Spleen (tissue), 7 donors: ENCODE measurements at regions not wholly inside any gene's neighbourhood (a gene's known extent, or its start where the extent isn't known, plus 50 kb on each side); places are given as distances from the start of the nearest gene placed in this dataset.

Experiments used
- CTCF ChIP-seq, 11 experiments: fragments of 200-600 bp in 7 of 11; fragments of 450-650 bp in 4 of 11; sonication (generic) in 4 of 11; IDR thresholded peaks in 8 of 11; conservative IDR thresholded peaks in 3 of 11; 1 replicate in 7 of 11; 2 replicates in 4 of 11; pipeline versions ENCODE4 v1.4.0 to v1.8.0; 2016 to 2021; ENCODE audit warnings: antibody characterized with exemption in 11 of 11, inconsistent platforms in 4 of 11, mild to moderate bottlenecking in 1 of 11
- POLR2A ChIP-seq, 3 donors: fragments of 450-650 bp; IDR thresholded peaks; one replicate each; pipeline ENCODE4 v1.5.1; 2017; ENCODE audit warnings: antibody characterized with exemption in 3 of 3, mild to moderate bottlenecking in 1 of 3
- donor health status: DM: no; HTN: no; CAD: no; lungs with moderate emphysema.
- donor health status: DM: no; HTN: no; CAD: no.
- donor health status: DM: no; HTN: no; CAD: no.

- TF ChIP-seq POLR2A (IDR thresholded peaks at IDR 0.05) (no peak), CTCF (IDR thresholded peaks at IDR 0.05 in 8 of 11, conservative IDR thresholded peaks at IDR 0.05 in 3 of 11) (no peak)
Observed at GRCh38 chr4:26008737-26009136, 94.7 kb downstream of the SMIM20 start.
